Retinal pigment epithelial cell (primary cell): ENCODE measurements at regions not wholly inside any gene's neighbourhood (a gene's known extent, or its start where the extent isn't known, plus 50 kb on each side); places are given as distances from the start of the nearest gene placed in this dataset.

ENCODE experiments used
- DNase-seq: peaks from one replicate; pipeline ENCODE4 v3.0.0-alpha.2; 2010; ENCODE audit warnings: low read depth
- H3K4me3 ChIP-seq: 2 replicates; pipeline ENCODE4 v1.5.1; 2011; ENCODE audit warnings: mild to moderate bottlenecking, low read length, control low read depth, moderate library complexity
- TF ChIP-seq, protein P1 (sequence below): conservative IDR thresholded peaks from 2 replicates; pipeline ENCODE4 v1.5.1; 2011; ENCODE audit warnings: low read depth, low read length, control low read depth, inconsistent platforms

DNA sequence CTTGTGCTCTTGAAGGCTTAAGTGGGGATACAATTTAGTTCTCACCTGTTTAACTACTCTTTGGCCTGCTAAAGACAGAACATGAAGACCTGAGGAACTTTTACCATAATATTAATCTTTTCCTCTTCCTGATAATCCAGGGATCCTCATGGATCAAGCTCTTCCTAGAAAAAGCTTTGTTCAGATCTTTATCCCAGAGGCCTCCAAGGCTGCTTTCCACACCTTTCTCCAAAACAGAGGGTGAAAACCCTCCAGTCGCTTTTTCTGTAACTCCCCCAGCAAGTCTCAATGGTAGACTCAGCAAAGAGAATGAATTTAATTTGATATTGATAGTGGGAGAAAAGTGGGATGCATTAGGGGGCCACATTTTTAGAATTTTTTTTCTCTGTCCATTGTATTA lies 203.6 kb downstream of the CGGBP1 start:
- H3K4me3 ChIP-seq, result no peak overlapping the region
- no peak for DNase-seq
- TF ChIP-seq, protein P1, sequence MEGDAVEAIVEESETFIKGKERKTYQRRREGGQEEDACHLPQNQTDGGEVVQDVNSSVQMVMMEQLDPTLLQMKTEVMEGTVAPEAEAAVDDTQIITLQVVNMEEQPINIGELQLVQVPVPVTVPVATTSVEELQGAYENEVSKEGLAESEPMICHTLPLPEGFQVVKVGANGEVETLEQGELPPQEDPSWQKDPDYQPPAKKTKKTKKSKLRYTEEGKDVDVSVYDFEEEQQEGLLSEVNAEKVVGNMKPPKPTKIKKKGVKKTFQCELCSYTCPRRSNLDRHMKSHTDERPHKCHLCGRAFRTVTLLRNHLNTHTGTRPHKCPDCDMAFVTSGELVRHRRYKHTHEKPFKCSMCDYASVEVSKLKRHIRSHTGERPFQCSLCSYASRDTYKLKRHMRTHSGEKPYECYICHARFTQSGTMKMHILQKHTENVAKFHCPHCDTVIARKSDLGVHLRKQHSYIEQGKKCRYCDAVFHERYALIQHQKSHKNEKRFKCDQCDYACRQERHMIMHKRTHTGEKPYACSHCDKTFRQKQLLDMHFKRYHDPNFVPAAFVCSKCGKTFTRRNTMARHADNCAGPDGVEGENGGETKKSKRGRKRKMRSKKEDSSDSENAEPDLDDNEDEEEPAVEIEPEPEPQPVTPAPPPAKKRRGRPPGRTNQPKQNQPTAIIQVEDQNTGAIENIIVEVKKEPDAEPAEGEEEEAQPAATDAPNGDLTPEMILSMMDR, result no peak

DNA sequence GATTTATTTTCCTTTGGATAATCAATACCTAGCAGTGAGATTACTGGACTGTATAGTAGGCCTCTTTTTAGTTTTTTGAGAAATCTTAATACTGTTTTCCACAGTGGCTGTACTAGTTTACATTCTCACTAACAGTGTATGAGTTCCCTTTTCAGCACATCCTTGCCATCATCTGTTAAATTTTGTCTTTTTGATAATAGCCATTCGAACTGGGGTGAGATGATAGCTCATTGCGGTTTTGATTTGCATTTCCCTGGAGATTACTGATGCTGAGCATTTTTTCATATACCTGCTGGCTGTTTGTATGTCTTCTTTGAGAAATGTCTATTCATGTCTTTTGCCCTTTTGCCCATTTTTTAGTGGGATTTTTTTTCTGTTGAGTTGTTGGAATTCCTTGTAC lies 210.8 kb downstream of the CGGBP1 start:
- no peak for DNase-seq
- H3K4me3 ChIP-seq, result no peak overlapping the region
- TF ChIP-seq, protein P1, result no peak

DNA sequence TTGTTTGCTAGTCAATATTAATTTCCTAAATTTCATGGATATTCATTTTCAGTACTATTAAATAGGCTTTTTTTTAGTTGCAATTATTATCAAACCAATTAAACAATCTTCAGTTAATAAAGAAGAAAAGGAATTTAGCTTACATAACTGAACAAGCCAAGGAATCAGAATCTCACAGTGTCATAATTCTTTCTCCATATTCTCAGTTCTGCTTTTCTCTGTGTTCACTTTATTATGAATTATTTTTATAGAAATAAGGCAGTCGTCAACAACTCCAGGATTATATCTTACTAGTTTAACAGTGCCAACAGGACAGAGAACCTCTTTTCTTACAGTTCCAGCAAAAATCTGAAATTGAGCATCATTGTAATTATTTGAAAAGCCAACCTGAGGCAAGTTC lies 221.7 kb downstream of the CGGBP1 start:
- H3K4me3 ChIP-seq, result no peak overlapping the region
- TF ChIP-seq, protein P1, result no peak
- DNase-seq, result no peak

DNA sequence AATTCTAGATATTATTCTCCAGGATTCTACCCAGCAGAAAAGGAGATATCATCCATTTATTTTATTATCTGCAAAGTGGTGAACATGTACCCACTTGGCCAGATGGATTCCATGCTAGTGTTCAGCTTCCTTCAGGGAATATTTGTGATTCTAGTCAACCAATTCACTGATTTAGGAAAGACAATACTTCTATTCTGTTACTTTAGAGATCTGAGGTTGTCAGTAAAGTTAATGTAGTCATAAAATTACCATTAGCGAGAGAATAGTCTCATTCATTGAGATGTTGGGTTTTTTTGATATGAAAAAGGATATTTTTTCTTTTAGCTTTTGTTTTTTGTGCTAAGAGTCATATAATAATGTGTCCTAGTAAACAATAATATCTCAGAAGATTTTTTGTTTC lies 222.8 kb downstream of the CGGBP1 start:
- no peak for DNase-seq
- no peak overlapping the region for H3K4me3 ChIP-seq
- TF ChIP-seq, protein P1, result no peak

DNA sequence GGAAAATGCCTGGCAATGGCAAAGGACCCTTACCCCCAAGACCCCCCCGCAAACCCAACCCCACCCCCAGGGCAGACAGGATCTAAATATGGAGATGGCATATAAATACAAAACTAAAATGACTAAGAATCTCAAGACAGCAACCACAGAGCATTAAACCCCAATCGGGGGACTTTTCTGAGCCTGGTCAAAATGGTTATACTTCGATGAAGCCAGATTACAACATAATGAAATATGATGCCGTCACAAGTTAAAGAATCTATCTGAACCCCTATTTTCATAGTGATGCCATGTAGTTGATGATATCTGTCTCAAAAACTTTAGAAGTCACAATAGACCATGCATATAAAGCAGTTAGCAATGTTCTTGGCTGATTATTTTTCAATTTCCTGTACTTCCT lies 223.6 kb downstream of the CGGBP1 start:
- TF ChIP-seq, protein P1, result no peak
- H3K4me3 ChIP-seq, result no peak overlapping the region
- no peak for DNase-seq

DNA sequence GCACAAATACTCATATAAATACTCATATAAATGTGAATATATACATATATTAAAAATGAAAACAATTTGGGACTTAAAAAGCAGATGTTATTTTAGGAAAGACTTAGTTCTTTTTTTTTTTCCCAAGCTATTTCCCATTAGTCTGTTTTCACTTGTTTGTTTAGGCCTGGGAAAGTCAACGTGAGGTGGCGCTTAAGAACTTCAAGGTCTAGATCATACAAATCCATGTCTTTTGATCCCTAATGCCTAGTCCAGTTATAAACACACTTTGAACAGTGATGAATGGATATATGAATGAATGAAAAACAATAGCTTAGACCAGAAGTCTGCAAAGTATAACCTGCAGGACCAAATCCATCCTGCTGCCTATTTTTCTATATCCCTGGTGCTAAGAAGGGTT lies 224.5 kb downstream of the CGGBP1 start:
- no peak for DNase-seq
- no peak overlapping the region for H3K4me3 ChIP-seq
- TF ChIP-seq, protein P1, result no peak

DNA sequence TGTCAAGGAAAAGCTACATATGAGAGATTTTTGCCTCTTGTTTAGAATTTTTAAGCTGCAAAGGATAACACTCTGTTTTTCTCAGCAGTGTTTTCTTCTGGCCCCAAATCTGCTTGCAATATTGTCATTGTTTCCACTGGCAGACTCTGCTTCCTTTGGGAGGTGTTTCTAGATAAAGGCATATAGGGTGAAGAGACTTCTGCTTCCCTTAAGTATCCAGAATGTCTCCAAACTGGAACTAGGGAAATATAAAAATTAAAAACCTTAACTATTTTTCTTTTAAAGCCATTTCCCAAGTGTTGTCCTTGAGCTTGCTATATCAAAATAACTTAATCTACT lies 225.8 kb downstream of the CGGBP1 start:
- DNase-seq, result no peak
- no peak overlapping the region for H3K4me3 ChIP-seq
- TF ChIP-seq, protein P1, result no peak
